Iris pigment epithelial cell (primary cell): ENCODE measurements at regions not wholly inside any gene's neighbourhood (a gene's known extent, or its start where the extent isn't known, plus 50 kb on each side); places are given as distances from the start of the nearest gene placed in this dataset.
"Not testable (repeated sequence)": the region's sequence is repeated elsewhere in the genome, so short reads cannot be mapped to it uniquely, and the experiment has no call there.

Experiments
- DNase-seq: peaks from one replicate; pipeline ENCODE4 v3.0.0-alpha.2; 2011; ENCODE audit warnings: low read depth

DNA sequence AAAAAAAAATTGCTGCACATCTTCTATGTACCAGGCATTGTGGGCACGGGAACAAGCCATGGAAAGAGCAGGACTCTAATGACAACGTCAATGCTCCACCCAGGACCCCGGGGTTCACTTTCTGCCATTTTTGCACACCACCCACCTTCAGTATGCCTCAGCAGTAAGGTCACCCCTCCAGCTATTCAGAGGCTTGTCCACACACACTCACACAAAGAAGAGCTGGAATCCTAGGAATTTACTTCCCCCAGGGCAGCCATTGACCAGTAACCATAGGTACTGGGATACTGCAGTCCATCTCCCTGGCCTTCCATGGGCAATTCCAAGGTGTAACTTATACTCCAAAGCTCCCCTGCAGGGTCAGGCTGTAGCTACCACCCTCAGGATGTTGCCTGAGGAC, 170.8 kb downstream of the SUCLG1 start:
- DNase-seq = no peak

DNA sequence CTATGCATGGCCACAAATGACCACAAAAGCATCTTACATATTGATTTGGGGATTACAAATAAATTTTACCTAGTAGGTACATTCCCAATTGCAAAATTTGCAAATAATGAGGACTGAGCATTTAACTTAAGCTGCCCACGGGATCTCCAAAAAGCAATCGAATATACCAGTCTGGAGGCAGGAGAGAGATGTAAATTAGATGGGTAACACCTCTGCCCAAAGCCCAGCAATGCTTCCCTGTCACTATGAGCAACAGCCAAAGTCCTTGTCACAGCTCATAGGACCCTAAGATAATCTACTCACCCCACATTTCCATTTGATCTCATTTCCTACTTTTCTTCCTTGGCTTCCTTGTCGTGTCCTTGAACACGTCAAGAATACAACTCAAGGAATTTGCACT, 172.2 kb downstream of the SUCLG1 start:
- DNase-seq = no peak

DNA sequence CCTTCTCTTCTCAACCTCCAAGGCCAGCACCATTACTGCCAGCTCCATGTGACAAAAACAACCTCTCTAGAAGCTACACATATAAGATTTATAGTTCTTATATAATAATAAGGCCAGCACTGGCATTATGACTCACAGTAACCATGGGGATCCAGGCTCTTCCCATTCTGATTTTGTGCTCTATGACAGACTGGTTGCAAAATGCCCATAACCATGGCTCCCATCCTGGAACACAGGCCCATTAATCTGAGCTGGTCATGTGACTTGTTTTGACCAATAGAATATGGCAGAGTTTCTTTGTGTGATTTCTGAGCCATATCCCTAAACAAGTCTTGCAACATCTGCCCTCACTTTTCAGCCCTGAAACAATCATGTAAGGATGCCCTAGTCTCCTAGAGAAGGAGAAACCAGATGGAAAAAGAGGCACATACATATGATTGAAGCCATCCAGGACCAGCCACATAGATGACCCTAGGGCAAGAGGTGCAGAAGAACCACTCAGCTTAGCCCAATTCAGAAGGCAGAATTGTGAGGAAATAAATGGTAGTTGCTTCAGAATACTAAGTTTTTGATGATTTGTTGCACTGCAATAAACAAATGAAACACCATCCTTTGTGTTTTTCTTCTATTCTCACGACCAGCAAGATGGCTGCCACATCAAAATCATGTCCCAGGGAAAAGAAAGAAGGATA, 173.9 kb downstream of the SUCLG1 start:
- DNase-seq = no peak

DNA sequence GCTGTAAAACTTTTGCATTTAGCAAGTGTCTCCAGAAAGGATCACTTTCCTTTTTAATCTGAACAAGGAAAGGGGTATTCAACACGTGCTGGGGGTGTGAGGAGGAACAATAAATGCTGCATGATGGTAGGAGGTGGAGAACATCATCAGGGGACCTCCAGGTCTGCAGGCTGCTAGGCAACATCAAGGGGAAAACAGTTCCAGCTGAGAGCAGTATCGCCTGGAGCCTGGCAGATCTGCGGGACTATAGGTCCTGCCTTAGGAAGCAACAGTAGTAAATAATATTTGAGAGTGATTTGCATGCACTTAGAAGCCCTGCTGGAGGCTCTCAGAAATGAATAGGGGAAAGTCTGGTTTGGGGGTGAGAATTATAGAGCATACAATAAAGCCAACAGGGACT, 175.6 kb downstream of the SUCLG1 start:
- no peak for DNase-seq

DNA sequence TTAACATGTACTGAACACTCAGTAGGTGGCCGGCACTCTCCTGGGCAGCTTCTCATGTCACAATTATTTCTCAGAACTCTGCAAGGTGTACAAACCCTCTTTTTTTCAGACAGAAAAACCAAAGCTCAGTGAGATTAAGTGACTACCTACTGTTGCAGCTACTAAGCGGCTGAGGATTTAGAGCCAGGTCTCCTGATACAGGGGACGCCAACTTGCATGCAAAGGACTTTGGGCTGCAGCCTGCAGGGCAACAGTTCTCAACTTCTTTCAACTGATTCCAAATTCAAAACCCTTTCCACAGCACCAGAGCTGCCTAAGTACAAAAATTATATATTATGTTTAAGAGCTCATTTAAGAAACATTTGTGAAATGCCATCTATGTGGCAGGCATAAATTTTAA, 177.6 kb downstream of the SUCLG1 start:
- DNase-seq = no peak

DNA sequence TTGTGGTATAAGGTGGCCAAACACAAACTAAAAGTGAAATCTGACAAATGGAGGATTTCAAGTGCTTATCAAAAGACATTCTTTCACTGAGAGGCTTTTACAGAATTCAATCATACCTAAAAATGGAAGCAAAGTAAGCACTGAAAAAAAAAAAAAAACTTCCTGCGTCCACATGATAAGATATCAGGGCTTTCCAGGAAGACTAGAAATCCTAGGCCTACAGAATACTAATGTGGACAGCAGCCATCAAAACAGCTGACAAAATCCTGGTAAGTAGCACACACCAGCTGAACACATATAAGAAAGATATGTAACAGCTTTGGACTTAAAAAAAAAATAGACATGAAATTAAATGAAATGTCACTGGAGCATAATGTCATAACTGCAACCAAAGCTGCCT, 178.2 kb downstream of the SUCLG1 start:
- DNase-seq = no peak

DNA sequence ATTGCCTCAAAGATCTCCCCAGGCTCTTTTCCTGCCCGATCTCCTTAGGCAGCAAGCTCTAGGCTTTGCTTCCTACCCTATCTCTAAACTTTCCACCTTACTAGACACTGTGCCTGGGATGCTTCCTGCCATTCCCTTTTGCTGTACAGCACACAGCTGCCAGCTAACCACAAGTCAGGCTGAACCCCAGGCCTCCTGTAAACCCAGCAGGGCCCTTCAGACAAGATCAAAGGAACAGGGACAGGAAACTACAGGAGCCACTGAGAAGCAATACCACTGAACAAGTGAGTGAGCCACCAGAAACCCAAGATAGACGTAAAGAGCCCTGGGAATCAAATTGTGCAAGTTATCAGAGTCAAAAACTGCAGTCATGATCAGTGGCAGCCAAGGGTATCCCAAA, 180.7 kb downstream of the SUCLG1 start:
- no peak for DNase-seq

DNA sequence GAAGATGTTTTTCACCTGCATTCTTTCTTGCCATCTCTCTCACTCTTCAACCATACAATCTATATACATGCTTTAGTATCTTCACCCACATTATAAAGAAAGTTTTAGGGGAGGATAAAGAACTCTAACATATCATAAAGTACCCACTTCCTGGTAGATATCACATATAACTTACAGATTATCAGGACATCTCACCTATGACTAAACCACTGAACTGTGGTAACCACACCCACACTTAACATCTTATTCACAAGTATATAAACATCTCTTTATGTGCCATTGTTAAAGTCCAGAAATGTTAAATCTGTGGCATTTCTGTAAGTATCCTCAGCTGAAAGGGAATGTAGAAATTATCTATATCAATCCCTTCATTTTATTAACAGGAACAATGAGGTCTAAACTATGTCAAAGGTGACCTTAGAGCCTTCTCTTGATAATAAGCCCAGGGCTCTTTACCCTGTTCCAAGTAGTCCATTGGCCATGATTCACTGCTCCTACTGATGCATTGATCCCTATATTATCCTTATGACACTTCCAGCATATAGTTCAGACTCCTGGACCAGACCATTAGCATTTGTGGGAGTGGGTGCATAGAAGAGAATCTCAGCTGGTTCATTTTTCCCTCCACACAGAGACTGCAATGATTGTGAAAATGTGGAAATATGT, 182.4 kb downstream of the SUCLG1 start:
- DNase-seq = no peak

DNA sequence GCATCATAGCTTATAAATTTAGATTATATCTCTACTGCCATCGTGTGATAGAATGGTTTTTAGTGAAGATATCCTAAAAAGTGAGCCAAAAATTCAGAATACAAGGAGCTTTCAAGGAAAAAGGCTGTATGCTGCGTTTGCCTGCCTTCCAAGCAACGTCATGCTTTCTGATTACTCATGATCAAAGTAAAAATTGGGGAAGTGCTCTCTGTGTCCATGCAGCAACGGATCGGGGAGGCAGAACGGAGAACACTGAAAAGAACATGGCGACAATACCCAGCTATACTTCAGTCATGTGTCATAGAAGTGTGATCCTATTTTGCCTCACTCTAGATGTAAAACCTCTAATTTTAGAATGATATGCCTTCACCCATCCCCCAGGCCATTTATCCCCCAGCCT, 185.7 kb downstream of the SUCLG1 start:
- no peak for DNase-seq

DNA sequence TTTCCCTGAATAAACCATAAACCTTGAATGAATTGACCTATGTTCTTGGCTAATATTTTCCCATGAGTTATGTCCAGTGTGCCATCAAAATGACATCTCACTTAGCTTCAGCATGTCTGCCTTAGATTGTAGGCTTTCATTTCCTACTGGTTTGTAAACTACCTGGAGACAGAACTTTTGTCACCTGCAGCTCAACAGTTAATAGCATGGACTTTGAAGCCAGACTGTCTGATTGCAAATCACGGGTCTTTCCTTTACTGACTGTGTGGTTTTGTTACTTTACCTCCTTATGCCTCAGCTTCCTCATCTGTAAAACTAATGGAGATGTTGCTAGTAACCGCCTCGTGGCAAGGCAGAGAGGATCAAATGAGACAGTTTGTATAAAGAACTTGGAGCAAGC, 187.1 kb downstream of the SUCLG1 start:
- DNase-seq = no peak

DNA sequence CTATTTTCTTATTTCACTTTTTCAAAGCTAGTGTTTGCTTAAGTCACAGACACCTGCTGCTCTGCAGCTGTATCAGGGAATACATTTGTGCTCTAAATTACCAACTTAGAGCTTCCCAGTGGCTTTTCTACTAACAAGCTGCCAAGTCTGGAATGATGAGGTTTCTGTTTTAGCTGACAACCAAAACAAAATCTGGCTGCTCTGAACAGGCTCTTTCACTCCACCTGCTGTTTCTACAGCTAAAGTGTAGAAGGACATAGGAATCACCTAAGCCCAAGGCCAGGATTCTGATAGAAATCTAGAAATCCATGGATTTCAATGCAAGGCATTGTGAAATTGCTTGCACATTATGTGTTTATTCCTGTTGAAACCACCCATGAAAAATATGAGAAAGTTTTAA, 201.2 kb downstream of the SUCLG1 start:
- no peak for DNase-seq

DNA sequence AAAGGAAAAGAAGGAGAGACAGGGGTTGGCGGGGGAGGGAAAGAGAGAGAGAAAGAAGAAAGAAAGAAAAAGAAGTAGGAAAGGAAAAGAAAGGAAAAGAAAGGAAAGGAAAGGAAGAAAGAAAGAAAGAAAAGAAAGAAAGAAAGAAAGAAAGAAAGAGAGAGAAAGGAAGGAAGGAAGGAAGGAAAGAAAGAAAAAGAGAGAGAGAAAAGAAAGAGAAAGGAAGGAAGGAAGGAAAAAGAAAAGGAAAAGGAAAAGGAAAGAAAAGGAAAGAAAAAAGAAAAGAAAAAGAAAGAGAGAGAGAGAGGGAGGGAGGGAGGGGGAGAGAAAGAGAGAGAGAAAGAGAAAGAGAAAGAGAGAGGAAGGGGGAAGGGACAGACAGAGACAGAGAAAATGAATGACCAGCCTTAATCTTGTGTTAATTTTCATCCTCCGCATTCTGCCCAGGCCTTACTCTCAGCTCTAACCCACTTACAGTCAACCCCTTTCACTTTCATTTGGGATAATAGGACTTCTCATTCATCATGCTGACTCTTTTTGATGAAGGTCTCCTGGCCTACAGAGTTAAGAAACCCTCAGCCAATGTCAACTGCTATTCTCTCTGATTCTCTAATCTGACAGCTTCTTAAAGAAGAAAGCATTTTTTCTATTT, 207.3 kb downstream of the SUCLG1 start:
- DNase-seq = no peak

DNA sequence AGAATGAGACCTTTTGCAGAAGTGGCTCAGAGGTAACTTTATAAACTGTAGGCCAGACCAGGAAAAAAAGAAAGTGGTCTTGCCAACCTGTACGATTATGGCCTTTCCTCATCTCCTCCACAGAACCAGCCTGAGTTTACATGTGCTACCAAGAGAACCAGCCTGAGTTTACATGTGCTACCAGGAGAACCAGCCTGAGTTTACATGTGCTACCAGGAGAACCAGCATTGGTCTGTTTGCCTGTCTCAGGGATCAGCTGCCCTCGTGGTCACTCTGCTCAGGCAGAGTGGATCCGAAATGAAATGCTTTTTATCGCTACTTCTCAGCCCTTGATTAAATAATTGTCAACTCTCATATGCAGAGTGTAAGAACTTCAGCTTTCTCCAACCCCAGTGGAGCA, 209.9 kb downstream of the SUCLG1 start:
- DNase-seq = no peak

DNA sequence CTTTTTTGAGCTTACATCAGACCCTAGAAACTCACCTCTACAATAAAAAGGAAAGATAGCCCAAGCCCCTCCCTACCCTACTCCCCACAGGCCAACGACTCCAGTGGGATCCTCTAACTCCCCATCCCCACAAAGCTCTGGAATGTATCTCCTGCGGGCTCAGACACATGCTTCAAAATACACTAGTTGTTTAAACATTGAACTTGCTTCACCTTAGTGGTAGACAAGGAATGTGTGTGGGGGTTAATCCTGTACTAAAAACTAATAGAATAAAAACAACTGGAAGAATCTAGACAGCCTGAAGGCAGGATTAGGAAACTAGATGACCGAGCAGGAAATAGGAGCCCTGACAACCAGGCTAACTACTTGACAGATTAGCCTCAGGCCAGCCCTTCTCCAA, 211.5 kb downstream of the SUCLG1 start:
- DNase-seq = no peak

DNA sequence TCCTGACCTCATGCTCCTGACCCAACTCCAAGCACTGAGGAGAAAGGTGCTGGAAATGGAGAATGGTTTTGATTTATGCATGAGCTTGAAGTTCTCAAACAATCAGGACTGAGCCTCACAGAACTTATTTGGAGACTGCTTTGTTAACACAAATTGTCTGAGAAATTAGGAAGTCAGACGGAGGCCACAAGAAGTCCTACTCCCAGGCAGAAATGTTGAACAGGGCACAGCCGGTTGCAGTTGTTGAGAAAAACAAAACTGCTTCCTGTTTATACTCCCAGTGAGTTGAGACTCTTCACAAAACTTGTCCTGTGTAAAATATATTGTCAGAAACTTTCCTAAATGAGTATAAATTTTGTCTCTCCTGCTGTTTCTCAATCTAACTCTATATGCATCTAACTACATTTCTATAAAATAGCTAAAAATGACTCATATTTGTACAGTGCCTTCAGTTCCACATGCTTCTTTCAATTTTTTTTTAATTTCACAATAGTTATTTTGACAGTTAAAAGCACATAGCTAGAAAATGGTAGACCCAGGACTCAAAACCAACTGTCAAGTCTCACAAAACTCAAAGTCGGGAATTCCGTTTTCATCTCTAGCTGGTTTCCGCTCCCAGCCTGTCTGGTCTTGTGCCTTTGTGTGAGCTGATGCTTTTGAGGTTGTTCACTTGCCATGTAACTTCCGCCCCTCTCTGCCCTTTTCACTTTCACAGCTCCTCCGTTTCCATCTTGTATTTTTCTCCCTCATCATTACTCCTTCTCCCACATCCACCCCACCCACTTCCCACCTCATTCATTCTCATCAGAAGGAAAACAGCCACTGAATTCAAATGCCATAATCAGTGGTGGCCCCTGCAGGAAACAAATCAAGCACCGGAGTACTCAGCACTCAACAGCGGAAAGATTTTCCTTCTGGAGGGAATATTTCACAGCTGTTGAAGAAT, 215.0 kb downstream of the SUCLG1 start:
- DNase-seq = no peak

DNA sequence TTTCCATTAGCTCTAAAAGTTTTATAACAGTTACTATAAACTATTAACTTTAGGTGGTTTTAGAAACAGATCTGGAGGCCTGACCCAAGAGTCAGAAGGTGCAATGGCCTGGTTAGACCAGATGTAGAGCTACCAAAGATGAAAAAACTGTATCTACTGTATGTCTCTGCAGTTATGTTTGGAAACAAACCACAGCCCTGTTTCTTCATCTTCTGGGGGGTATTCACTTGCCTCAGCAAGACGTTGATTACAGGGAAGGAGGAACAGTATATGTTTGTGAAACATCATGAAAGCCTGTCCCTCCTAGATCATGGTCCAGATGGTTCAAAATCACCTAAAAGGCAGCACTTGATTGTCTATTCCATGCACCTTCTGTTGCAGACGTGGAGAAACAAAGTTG, 220.2 kb downstream of the SUCLG1 start:
- no peak for DNase-seq

DNA sequence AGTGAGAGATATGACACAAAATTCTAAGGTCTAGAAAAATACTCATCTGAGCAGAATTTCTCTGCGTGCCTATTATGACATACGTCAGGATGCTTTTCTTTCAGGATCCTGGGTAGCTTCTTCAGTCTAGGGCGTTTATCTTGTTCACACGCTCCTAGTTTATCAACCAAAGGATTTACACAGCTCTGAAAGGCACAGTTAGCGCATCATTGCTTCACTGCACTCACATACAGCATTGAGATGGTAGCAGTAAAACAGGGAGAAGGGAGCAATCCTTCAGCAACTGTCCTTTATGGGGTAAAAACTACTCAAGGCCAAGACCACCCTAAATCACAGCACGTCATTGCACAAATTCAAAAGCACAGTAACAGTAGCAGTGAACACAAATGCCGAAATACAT, 222.8 kb downstream of the SUCLG1 start:
- no peak for DNase-seq

DNA sequence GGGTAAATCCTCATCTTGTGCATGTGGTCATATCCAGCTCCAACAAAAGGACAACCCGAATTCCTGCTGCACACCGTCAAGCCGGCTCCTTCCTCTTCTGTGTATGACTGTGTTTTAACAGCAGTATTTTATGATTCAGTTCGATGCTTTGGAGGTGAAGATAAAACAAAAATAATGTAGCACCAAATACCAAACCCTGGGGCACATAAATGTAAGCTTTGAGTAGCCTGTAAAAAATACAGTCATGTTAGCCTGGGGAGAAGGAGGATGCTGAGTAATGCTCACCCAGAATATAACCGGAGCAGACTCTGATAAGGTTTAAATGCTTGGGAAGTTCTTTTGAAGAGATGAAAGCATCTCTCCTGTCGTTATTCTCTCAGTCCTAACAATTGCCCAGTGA, 225.0 kb downstream of the SUCLG1 start:
- DNase-seq = no peak

DNA sequence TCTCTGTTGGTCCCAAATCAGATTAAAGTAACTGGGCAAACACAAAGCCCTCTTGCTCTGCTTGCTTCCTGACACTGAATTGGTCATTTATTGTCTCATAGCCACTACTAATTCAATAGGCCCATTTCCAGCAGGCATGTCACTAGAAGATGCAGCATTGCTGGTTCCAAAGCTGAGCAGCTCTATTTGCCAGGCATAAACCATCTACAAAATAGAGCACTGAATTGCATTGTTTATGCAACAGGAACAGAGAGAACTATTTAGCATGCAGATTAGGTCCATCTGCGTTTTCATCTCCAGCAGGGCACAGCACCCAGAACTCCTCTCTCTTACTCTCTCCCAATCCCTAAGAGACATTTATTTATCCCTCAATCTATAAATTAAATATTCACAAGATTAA, 227.6 kb downstream of the SUCLG1 start:
- DNase-seq = no peak

DNA sequence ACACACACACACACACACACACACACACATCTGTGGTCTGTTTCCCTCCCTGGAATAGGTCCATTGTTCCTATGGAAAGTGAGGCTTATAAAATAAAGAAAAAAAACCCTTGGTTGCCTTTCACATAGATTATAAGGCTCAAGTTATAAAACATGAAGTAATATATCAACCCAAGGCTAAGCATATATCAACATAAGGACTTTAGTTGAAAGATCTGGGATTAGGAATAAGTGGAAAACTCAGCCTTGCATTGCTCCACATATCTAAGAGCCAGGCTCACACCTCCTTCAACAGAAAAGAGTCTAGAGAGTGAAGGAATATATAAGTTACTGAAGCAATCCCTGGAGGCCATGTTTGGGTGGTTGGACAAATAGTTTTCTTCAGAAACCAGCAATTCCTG, 235.0 kb downstream of the SUCLG1 start:
- no peak for DNase-seq

DNA sequence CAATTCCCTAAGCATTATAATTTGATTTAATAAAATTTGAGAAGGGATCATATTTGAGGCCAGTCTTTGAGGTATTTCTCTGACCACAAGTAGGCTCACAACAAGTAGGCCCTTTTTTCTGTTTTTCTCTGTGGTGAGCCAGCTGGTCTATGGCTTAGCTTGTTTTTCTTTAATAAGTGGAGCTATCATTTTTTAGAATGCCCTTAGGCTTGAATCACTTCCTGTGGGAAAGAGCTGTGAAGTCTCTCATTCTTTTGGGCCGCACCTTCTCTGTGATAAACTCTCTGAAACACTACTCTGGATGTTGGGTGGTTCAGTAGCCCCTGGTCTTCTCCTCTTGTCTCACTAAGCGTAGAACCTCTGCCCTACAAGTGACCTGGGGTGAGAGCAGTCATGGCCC, 235.9 kb downstream of the SUCLG1 start:
- DNase-seq = peak; percentile 12

DNA sequence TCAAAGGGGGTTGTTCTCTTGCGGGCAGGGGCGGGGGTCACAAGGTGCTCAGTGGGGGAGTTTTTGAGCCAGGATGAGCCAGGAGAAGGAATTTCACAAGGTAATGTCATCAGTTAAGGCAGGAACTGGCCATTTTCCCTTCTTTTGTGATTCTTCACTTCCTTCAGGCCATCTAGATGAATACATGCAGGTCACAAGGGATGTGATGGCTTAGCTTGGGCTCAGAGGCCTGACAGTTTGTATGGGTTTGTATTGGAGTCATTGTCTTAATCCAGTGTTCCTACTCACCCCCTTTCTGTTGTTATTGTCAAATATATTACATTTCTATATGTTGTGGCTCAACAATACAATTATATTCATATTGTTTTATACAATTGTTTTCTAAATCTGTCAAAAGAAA, 238.0 kb downstream of the SUCLG1 start:
- not testable (repeated sequence) for DNase-seq

DNA sequence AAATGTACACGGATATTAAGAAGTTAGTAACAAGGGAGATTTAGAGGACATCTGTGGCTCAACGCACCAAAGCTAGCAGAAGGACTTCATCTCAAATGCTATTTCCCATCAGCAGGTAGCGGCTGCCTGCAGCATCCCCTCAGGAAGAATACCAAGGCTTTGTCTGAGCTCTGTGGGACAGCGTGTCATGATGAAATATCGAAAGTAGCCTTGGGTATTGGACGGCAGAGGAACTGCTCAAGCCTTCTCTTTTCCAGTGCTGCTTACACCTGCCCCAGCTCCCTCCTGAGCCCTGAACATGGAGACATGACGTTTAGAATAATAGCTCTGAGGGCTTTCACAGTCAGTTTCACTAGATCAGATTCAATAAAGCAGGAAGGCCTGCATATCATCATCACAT, 241.6 kb downstream of the SUCLG1 start:
- no peak for DNase-seq
